Neural progenitor cell (in vitro differentiated cells): ENCODE measurements at regions not wholly inside any gene's neighbourhood (a gene's known extent, or its start where the extent isn't known, plus 50 kb on each side); places are given as distances from the start of the nearest gene placed in this dataset.

Experiments
- CTCF ChIP-seq: fragments of 200-600 bp; sonication (generic); IDR thresholded peaks from 2 replicates; pipeline ENCODE4 v1.5.1; 2017; ENCODE audit warnings: antibody characterized with exemption, mild to moderate bottlenecking
- EZH2 ChIP-seq: fragments of 200-600 bp; sonication (generic); IDR thresholded peaks from 2 replicates; pipeline ENCODE4 v1.6.1; 2017; ENCODE audit warnings: antibody characterized with exemption, mild to moderate bottlenecking, moderate library complexity

GRCh38 chr2:125681976-125682805 is 973.8 kb upstream of the GYPC start:
- TF ChIP-seq CTCF (no peak), EZH2 (no peak)
